H1 (cell line): ENCODE measurements at regions not wholly inside any gene's neighbourhood (a gene's known extent, or its start where the extent isn't known, plus 50 kb on each side); places are given as distances from the start of the nearest gene placed in this dataset.

Experiments
- CTCF ChIA-PET: fragments of 300-600 bp; sonication (Branson Sonifier 250); formaldehyde crosslinking; loops from one replicate; lab custom pipeline; 2021; ENCODE audit not compliant: partially characterized antibody; lab: Charles Lee
- POLR2A ChIA-PET: fragments of 300-600 bp; sonication (Branson Sonifier 250); formaldehyde crosslinking; loops from one replicate; lab custom pipeline; 2021; ENCODE audit warnings: inconsistent platforms; ENCODE audit not compliant: partially characterized antibody; lab: Charles Lee
- DNase-seq, 2 experiments: peaks; one replicate each; pipeline versions ENCODE4 v3.0.0 to v3.0.0-alpha.2; 2010 to 2022; ENCODE audit warnings: low spot score in 2 of 2, low read depth in 1 of 2, mixed read lengths in 1 of 2
- FAIRE-seq: peaks from 2 replicates; lab custom pipeline; 2011; peaks lifted over from hg19 to GRCh38; lab: Jason Lieb, UNC
- H2AFZ ChIP-seq: 2 replicates; pipeline ENCODE4 v1.8.1; 2012; ENCODE audit warnings: low read length, inconsistent platforms
- H2AK5ac ChIP-seq: 2 replicates; pipeline ENCODE4 v1.6.1; 2013; ENCODE audit warnings: low read depth, low read length
- H2BK120ac ChIP-seq: replicated peaks from 2 replicates; pipeline ENCODE3; 2013; ENCODE audit warnings: low read depth, low read length, inconsistent platforms
- H2BK12ac ChIP-seq: 2 replicates; pipeline ENCODE4 v1.6.1; 2013; ENCODE audit warnings: low read depth, low read length
- H2BK15ac ChIP-seq: 2 replicates; pipeline ENCODE4 v1.6.1; 2013; ENCODE audit warnings: low read length
- H2BK20ac ChIP-seq: 2 replicates; pipeline ENCODE4 v1.6.1; 2013; ENCODE audit warnings: low read length
- H2BK5ac ChIP-seq: 2 replicates; pipeline ENCODE4 v1.6.1; 2013; ENCODE audit warnings: low read depth, low read length
- H3K14ac ChIP-seq: 2 replicates; pipeline ENCODE4 v1.6.1; 2013; ENCODE audit warnings: inconsistent platforms; ENCODE audit not compliant: insufficient read length
- H3K18ac ChIP-seq: 2 replicates; pipeline ENCODE4 v1.6.1; 2013; ENCODE audit warnings: low read length; ENCODE audit errors: extremely low read depth
- H3K23ac ChIP-seq: 2 replicates; pipeline ENCODE4 v1.6.1; 2013; ENCODE audit warnings: inconsistent platforms; ENCODE audit not compliant: insufficient read length
- H3K23me2 ChIP-seq: 2 replicates; pipeline ENCODE4 v1.6.1; 2013; ENCODE audit warnings: low read depth, low read length
- H3K27ac ChIP-seq: 2 replicates; pipeline ENCODE4 v1.6.1; 2011; ENCODE audit warnings: low read depth, low read length, inconsistent platforms
- H3K27me3 ChIP-seq, 4 experiments: replicated peaks in 1 of 4; 1 replicate in 1 of 4; 2 replicates in 3 of 4; pipeline versions ENCODE4 v1.6.1 to v1.8.1; 2011 to 2013; ENCODE audit warnings: low read length in 3 of 4, mild to moderate bottlenecking in 3 of 4, inconsistent platforms in 2 of 4, mixed read lengths in 2 of 4, moderate library complexity in 1 of 4; ENCODE audit not compliant: control insufficient read depth in 3 of 4, insufficient read depth in 3 of 4; ENCODE audit errors: extremely low read depth in 1 of 4
- H3K36me3 ChIP-seq, 4 experiments: 2 replicates each; pipeline versions ENCODE4 v1.6.1 to v1.8.1; 2011 to 2013; ENCODE audit warnings: mild to moderate bottlenecking in 4 of 4, low read length in 3 of 4, moderate library complexity in 2 of 4, control low read depth in 1 of 4, inconsistent platforms in 1 of 4; ENCODE audit not compliant: insufficient read depth in 4 of 4, control insufficient read depth in 2 of 4
- H3K4ac ChIP-seq: replicated peaks from 2 replicates; pipeline ENCODE3; 2013; ENCODE audit warnings: low read length, low read depth, mixed read lengths, inconsistent platforms; ENCODE audit not compliant: insufficient read length
- H3K4me1 ChIP-seq, 4 experiments: replicated peaks in 1 of 4; 1 replicate in 1 of 4; 2 replicates in 3 of 4; pipeline versions ENCODE4 v1.6.1 to v1.8.1; 2011 to 2013; ENCODE audit warnings: low read length in 3 of 4, inconsistent platforms in 2 of 4, mixed read lengths in 1 of 4; ENCODE audit not compliant: insufficient read depth in 4 of 4, control insufficient read depth in 3 of 4
- H3K4me2 ChIP-seq, 2 experiments: 2 replicates each; pipeline versions ENCODE4 v1.6.1 to v1.8.1; 2011 to 2013; ENCODE audit warnings: low read depth in 2 of 2, low read length in 2 of 2, control low read depth in 1 of 2, inconsistent platforms in 1 of 2, mild to moderate bottlenecking in 1 of 2; ENCODE audit not compliant: insufficient read depth in 1 of 2
- H3K4me3 ChIP-seq, 4 experiments: fragments of 200-600, 300-600 bp in 1 of 4; sonication (generic), shearing (Covaris generic), sonication (Bioruptor Twin) in 1 of 4; 2 replicates each; pipeline versions ENCODE4 v1.5.1 to v1.8.1; 2011 to 2016; ENCODE audit warnings: low read length in 4 of 4, low read depth in 3 of 4, control low read depth in 2 of 4, inconsistent platforms in 2 of 4, mild to moderate bottlenecking in 2 of 4, mixed read lengths in 1 of 4, moderate library complexity in 1 of 4; ENCODE audit not compliant: insufficient read depth in 2 of 4; ENCODE audit errors: extremely low read depth in 1 of 4
- H3K56ac ChIP-seq: replicated peaks from 2 replicates; pipeline ENCODE3; 2013; ENCODE audit warnings: low read depth, mild to moderate bottlenecking, mixed read lengths, low read length, inconsistent platforms; ENCODE audit not compliant: insufficient read length
- H3K79me1 ChIP-seq: 2 replicates; pipeline ENCODE4 v1.6.1; 2013; ENCODE audit warnings: low read depth, low read length, control low read depth
- H3K79me2 ChIP-seq, 2 experiments: 2 replicates each; pipeline versions ENCODE4 v1.6.1 to v1.8.1; 2012 to 2013; ENCODE audit warnings: low read length in 2 of 2, mild to moderate bottlenecking in 2 of 2, inconsistent platforms in 1 of 2; ENCODE audit not compliant: insufficient read depth in 2 of 2, control insufficient read depth in 1 of 2
- H3K9ac ChIP-seq, 4 experiments: replicated peaks in 1 of 4; 1 replicate in 1 of 4; 2 replicates in 3 of 4; pipeline versions ENCODE4 v1.6.1 to v1.8.1; 2011 to 2013; ENCODE audit warnings: low read depth in 3 of 4, low read length in 3 of 4, control low read depth in 2 of 4, mild to moderate bottlenecking in 2 of 4, moderate library complexity in 2 of 4, inconsistent platforms in 1 of 4; ENCODE audit errors: extremely low read depth in 1 of 4
- H3K9me3 ChIP-seq, 2 experiments: 2 replicates each; pipeline versions ENCODE4 v1.6.1 to v1.8.1; 2012 to 2013; ENCODE audit warnings: mild to moderate bottlenecking in 2 of 2, moderate library complexity in 2 of 2, control low read depth in 1 of 2, inconsistent platforms in 1 of 2, low read depth in 1 of 2, low read length in 1 of 2, mixed read lengths in 1 of 2; ENCODE audit not compliant: insufficient read depth in 2 of 2
- H4K20me1 ChIP-seq, 2 experiments: replicated peaks in 1 of 2; 2 replicates each; pipeline versions ENCODE3 to v1.8.1; 2011 to 2013; ENCODE audit warnings: inconsistent platforms in 2 of 2, low read length in 2 of 2, mild to moderate bottlenecking in 1 of 2; ENCODE audit not compliant: insufficient read depth in 2 of 2, control insufficient read depth in 1 of 2
- H4K5ac ChIP-seq: 2 replicates; pipeline ENCODE4 v1.6.1; 2013; ENCODE audit warnings: low read length, low read depth, mixed read lengths, inconsistent platforms; ENCODE audit not compliant: insufficient read length
- H4K8ac ChIP-seq: 2 replicates; pipeline ENCODE4 v1.8.0; 2013; ENCODE audit warnings: mild to moderate bottlenecking, moderate library complexity, low read length, inconsistent platforms; ENCODE audit not compliant: insufficient read depth; ENCODE audit errors: extremely low read depth
- H4K91ac ChIP-seq: replicated peaks from 2 replicates; pipeline ENCODE3; 2013; ENCODE audit warnings: low read length, mixed read lengths, inconsistent platforms; ENCODE audit not compliant: insufficient read length
- RFX5 ChIP-seq: IDR thresholded peaks from 2 replicates; pipeline ENCODE4 v1.6.1; 2011; ENCODE audit warnings: low read depth, low read length, improper control_type of control experiment, borderline replicate concordance
- TEAD4 ChIP-seq: IDR thresholded peaks from 2 replicates; pipeline ENCODE4 v1.6.1; 2012; ENCODE audit warnings: low read depth, low read length, inconsistent platforms, mixed read lengths
- ZNF274 ChIP-seq: IDR thresholded peaks from 2 replicates; pipeline ENCODE4 v1.7.0; 2012; ENCODE audit warnings: low read length, borderline replicate concordance; ENCODE audit errors: extremely low read depth
- WGBS, 2 experiments: shearing (Covaris generic) in 1 of 2; methylation state at CpG; one replicate each; pipeline versions ENCODE4 v1.1.6 to v1.1.7; 2013 to 2015; ENCODE audit warnings: low lambda C conversion rate in 2 of 2, mixed read lengths in 2 of 2, inconsistent platforms in 1 of 2, low coverage in 1 of 2, missing lambda C conversion rate in 1 of 2; ENCODE audit not compliant: insufficient replicate concordance in 2 of 2, insufficient coverage in 1 of 2, insufficient read length in 1 of 2; ENCODE audit errors: extremely low coverage in 1 of 2, missing lambda C conversion rate in 1 of 2; 5-methylcytosine and 5-hydroxymethylcytosine counted together

- Histone ChIP-seq H2AK5ac (no peak overlapping the region), H3K9me3 (0 out of 4 replicates have a peak, but pooled peaks cover 0 to under 1% of the 10 kb centered on the region in 2 experiments), H3K4ac (no peak overlapping the region), H3K18ac (no peak overlapping the region), H3K27me3 (no peaks in the 10 kb centered on the region), H3K27ac (no peak overlapping the region), H3K79me2 (no peaks in the 10 kb centered on the region), H3K36me3 (no peaks in the 10 kb centered on the region), H3K79me1 (no peaks in the 10 kb centered on the region), H3K23me2 (0 out of 2 replicates have a peak, but pooled peaks cover 3% of the 10 kb centered on the region), H3K23ac (no peak overlapping the region), H4K5ac (no peak overlapping the region), H4K20me1 (no peaks in the 10 kb centered on the region), H2BK12ac (no peak overlapping the region), H4K8ac (no peak overlapping the region), H2BK15ac (no peak overlapping the region), H3K4me2 (no peak overlapping the region), H3K4me1 (no peaks in the 10 kb centered on the region), H3K56ac (no peak overlapping the region), H2BK5ac (no peak overlapping the region), H3K9ac (no peak overlapping the region), H2AFZ (no peak overlapping the region), H2BK20ac (no peak overlapping the region), H2BK120ac (no peak overlapping the region), H4K91ac (no peak overlapping the region), H3K4me3 (no peak overlapping the region), H3K14ac (no peak overlapping the region)
- no peak for TF ChIP-seq ZNF274
- no peak for TF ChIP-seq TEAD4
- no peak for TF ChIP-seq RFX5
- ChIA-PET POLR2A (no interaction called here), CTCF (interaction anchor here (0.6 to 2.5 kb wide), 5 partner anchors 11 to 555 kb away, joined by 3 to 8 read pairs (median 3); no protein-coding TSS in a partner anchor)
- FAIRE-seq (no peak), DNase-seq (no peak)
- 96% methylated on average over 5 of the region's 5 CpGs; no CpG with 5 or more reads in 1 of the 2 experiments for WGBS, 2 experiments
Observed at GRCh38 chr9:108694170-108694569, 161.6 kb downstream of the ACTL7B start.
